ENCODE measurements at regions not wholly inside any gene's neighbourhood (a gene's known extent, or its start where the extent isn't known, plus 50 kb on each side); places are given as distances from the start of the nearest gene placed in this dataset.

DNA sequence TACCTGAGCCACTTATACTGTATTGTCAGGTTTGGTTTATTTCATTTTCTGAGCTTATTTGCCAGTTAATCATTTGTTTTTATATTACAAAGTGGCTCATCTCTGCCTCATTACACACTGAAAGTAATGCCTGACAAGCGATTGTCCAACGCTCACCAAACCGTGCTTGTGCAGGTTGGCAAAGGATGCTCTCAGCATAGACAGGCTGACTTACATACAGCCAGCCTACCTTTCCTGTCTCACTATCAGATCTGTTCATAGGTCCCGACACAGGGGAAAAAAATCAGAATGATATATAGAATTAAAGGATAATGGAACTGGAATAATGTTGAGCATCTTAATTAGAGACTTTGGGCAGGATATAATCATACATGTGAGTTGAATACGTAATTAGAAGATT, 739.7 kb upstream of the RIOK2 start:
- H3K9me3 Mint-ChIP-seq (ENCODE audit: unreplicated experiment) = no peaks in the 10 kb centered on the region
- Histone ChIP-seq H3K4me2 (ENCODE audit: low read length) (no peak overlapping the region), H3K79me2 (ENCODE audit: insufficient read depth, low read length) (no peaks in the 10 kb centered on the region), H4K20me1 (ENCODE audit: insufficient read depth, low read length) (no peaks in the 10 kb centered on the region), H3K4me3 (ENCODE audit: insufficient read depth, low read depth, low read length) (no peak overlapping the region), H3K4me1 (ENCODE audit: insufficient read depth, low read length) (no peaks in the 10 kb centered on the region), H3K9ac (ENCODE audit: low read length) (no peak overlapping the region), H2AFZ (ENCODE audit: low read depth, low read length) (no peak overlapping the region), H3K36me3 (ENCODE audit: insufficient read depth, low read length) (no peaks in the 10 kb centered on the region), H3K9me3 (ENCODE audit: insufficient read depth, low read depth, low read length) (no peaks in the 10 kb centered on the region), H3K27ac (ENCODE audit: low read depth, low read length) (no peak overlapping the region), H3K27me3 (ENCODE audit: insufficient read depth, low read length) (no peaks in the 10 kb centered on the region)
- no peak for TF ChIP-seq EZH2 (IDR thresholded peaks at IDR 0.05; ENCODE audit: insufficient read depth, low read length)
- TF ChIP-seq, protein P1, sequence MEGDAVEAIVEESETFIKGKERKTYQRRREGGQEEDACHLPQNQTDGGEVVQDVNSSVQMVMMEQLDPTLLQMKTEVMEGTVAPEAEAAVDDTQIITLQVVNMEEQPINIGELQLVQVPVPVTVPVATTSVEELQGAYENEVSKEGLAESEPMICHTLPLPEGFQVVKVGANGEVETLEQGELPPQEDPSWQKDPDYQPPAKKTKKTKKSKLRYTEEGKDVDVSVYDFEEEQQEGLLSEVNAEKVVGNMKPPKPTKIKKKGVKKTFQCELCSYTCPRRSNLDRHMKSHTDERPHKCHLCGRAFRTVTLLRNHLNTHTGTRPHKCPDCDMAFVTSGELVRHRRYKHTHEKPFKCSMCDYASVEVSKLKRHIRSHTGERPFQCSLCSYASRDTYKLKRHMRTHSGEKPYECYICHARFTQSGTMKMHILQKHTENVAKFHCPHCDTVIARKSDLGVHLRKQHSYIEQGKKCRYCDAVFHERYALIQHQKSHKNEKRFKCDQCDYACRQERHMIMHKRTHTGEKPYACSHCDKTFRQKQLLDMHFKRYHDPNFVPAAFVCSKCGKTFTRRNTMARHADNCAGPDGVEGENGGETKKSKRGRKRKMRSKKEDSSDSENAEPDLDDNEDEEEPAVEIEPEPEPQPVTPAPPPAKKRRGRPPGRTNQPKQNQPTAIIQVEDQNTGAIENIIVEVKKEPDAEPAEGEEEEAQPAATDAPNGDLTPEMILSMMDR (IDR thresholded peaks at IDR 0.05; ENCODE audit: insufficient read depth, low read depth, low read length) = no peak
- H3K36me3 Mint-ChIP-seq (ENCODE audit: low read depth, unreplicated experiment) = no peaks in the 10 kb centered on the region
- no peak overlapping the region for H3K4me3 Mint-ChIP-seq (ENCODE audit: unreplicated experiment)
- H3K27ac Mint-ChIP-seq (ENCODE audit: unreplicated experiment) = no peak overlapping the region
- FAIRE-seq = no peak
- no peaks in the 10 kb centered on the region for H3K4me1 Mint-ChIP-seq (ENCODE audit: low read depth, unreplicated experiment)
- no peak for DNase-seq (ENCODE audit: low read depth)
- H3K27me3 Mint-ChIP-seq (ENCODE audit: low read depth, unreplicated experiment) = no peaks in the 10 kb centered on the region

DNA sequence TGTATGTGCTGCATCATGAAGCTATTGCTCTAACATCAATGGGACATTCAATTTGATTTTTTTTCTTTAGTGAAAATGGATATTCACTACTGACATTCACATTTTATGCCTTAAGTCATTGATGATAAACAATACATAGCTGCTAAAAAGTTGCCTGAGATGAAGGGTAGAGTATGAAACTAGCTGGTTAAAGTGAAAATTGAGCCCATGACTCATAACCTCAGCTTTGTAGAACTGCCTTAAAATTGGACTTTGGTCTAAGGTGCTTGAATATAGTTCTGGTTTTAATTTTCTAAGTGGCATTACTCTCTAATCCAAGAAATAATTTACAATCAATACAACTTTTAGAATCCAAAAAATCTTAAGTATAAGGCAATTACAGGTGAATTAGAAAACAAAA, 740.4 kb upstream of the RIOK2 start:
- Histone ChIP-seq H3K36me3 (ENCODE audit: insufficient read depth, low read length) (no peaks in the 10 kb centered on the region), H3K4me1 (ENCODE audit: insufficient read depth, low read length) (no peaks in the 10 kb centered on the region), H3K9me3 (ENCODE audit: insufficient read depth, low read depth, low read length) (no peaks in the 10 kb centered on the region), H3K27ac (ENCODE audit: low read depth, low read length) (no peak overlapping the region), H3K27me3 (ENCODE audit: insufficient read depth, low read length) (no peaks in the 10 kb centered on the region), H4K20me1 (ENCODE audit: insufficient read depth, low read length) (no peaks in the 10 kb centered on the region), H3K9ac (ENCODE audit: low read length) (no peak overlapping the region), H3K79me2 (ENCODE audit: insufficient read depth, low read length) (no peaks in the 10 kb centered on the region), H3K4me3 (ENCODE audit: insufficient read depth, low read depth, low read length) (no peak overlapping the region), H2AFZ (ENCODE audit: low read depth, low read length) (no peak overlapping the region), H3K4me2 (ENCODE audit: low read length) (no peak overlapping the region)
- H3K36me3 Mint-ChIP-seq (ENCODE audit: low read depth, unreplicated experiment) = no peaks in the 10 kb centered on the region
- TF ChIP-seq, protein P1 (IDR thresholded peaks at IDR 0.05; ENCODE audit: insufficient read depth, low read depth, low read length) = no peak
- TF ChIP-seq EZH2 (IDR thresholded peaks at IDR 0.05; ENCODE audit: insufficient read depth, low read length) = no peak
- no peak overlapping the region for H3K27ac Mint-ChIP-seq (ENCODE audit: unreplicated experiment)
- H3K4me1 Mint-ChIP-seq (ENCODE audit: low read depth, unreplicated experiment) = no peaks in the 10 kb centered on the region
- DNase-seq (ENCODE audit: low read depth) (no peak), FAIRE-seq (no peak)
- no peaks in the 10 kb centered on the region for H3K27me3 Mint-ChIP-seq (ENCODE audit: low read depth, unreplicated experiment)
- H3K4me3 Mint-ChIP-seq (ENCODE audit: unreplicated experiment) = no peak overlapping the region
- H3K9me3 Mint-ChIP-seq (ENCODE audit: unreplicated experiment) = no peaks in the 10 kb centered on the region

DNA sequence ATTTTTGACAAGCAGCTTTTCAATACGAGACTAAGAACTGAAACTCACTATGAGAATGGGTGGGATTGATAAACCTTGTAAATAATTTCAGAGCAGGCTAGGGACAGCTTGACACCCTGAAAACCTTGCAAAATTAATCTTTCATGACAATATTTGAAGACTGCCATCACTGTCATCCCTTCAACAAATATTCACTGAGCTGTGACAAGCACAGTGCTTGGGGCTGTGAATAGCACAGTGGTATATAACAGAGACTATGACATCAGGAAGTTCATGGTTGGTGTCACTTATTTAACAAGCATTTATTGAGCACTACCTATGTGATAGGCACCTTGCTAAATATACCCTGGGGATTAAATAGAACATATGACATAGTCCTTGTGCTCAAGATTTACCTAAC, 741.0 kb upstream of the RIOK2 start:
- FAIRE-seq = no peak
- Mint-ChIP-seq H3K27me3 (ENCODE audit: low read depth, unreplicated experiment) (no peaks in the 10 kb centered on the region), H3K4me3 (ENCODE audit: unreplicated experiment) (no peak overlapping the region), H3K4me1 (ENCODE audit: low read depth, unreplicated experiment) (no peaks in the 10 kb centered on the region), H3K36me3 (ENCODE audit: low read depth, unreplicated experiment) (no peaks in the 10 kb centered on the region), H3K27ac (ENCODE audit: unreplicated experiment) (no peak overlapping the region), H3K9me3 (ENCODE audit: unreplicated experiment) (no peaks in the 10 kb centered on the region)
- no peaks in the 10 kb centered on the region for H3K79me2 ChIP-seq (ENCODE audit: insufficient read depth, low read length)
- H4K20me1 ChIP-seq (ENCODE audit: insufficient read depth, low read length) = no peaks in the 10 kb centered on the region
- H3K4me3 ChIP-seq (ENCODE audit: insufficient read depth, low read depth, low read length) = no peak overlapping the region
- H3K4me2 ChIP-seq (ENCODE audit: low read length) = no peak overlapping the region
- no peaks in the 10 kb centered on the region for H3K27me3 ChIP-seq (ENCODE audit: insufficient read depth, low read length)
- H3K36me3 ChIP-seq (ENCODE audit: insufficient read depth, low read length) = no peaks in the 10 kb centered on the region
- TF ChIP-seq, protein P1 (IDR thresholded peaks at IDR 0.05; ENCODE audit: insufficient read depth, low read depth, low read length) = no peak
- no peak for TF ChIP-seq EZH2 (IDR thresholded peaks at IDR 0.05; ENCODE audit: insufficient read depth, low read length)
- no peak overlapping the region for H3K27ac ChIP-seq (ENCODE audit: low read depth, low read length)
- H3K9ac ChIP-seq (ENCODE audit: low read length) = no peak overlapping the region
- no peaks in the 10 kb centered on the region for H3K9me3 ChIP-seq (ENCODE audit: insufficient read depth, low read depth, low read length)
- no peaks in the 10 kb centered on the region for H3K4me1 ChIP-seq (ENCODE audit: insufficient read depth, low read length)
- no peak for DNase-seq (ENCODE audit: low read depth)
- no peak overlapping the region for H2AFZ ChIP-seq (ENCODE audit: low read depth, low read length)
